ENCODE measurements at regions not wholly inside any gene's neighbourhood (a gene's known extent, or its start where the extent isn't known, plus 50 kb on each side); places are given as distances from the start of the nearest gene placed in this dataset.

GRCh38 chr15:25510146-25510545, 71.3 kb upstream of the UBE3A start:
- TF ChIP-seq CTCF (IDR thresholded peaks at IDR 0.05) (no peak), POLR2A (IDR thresholded peaks at IDR 0.05) (no peak)

Data from thyroid gland (tissue), 4 donors.